CD14-positive monocyte (primary cell): ENCODE measurements at regions not wholly inside any gene's neighbourhood (a gene's known extent, or its start where the extent isn't known, plus 50 kb on each side); places are given as distances from the start of the nearest gene placed in this dataset.

ENCODE experiments used
- DNase-seq, 3 donors: peaks; one replicate each; pipeline ENCODE4 v3.0.0-alpha.2; 2011 to 2022
- H2AFZ ChIP-seq: 2 replicates; pipeline ENCODE4 v1.6.0; 2012; ENCODE audit warnings: mild to moderate bottlenecking, low read depth, low read length, inconsistent platforms; ENCODE audit not compliant: insufficient read depth, poor library complexity, severe bottlenecking
- H3K27ac ChIP-seq, 2 donors: 1 replicate in 1 of 2; 2 replicates in 1 of 2; pipeline ENCODE4 v1.5.1; 2012 to 2013; ENCODE audit warnings: low read length in 2 of 2, control low read depth in 1 of 2, inconsistent platforms in 1 of 2, low read depth in 1 of 2, mild to moderate bottlenecking in 1 of 2
- H3K27me3 ChIP-seq, 2 donors: one replicate each; pipeline versions ENCODE4 v1.6.0 to v1.6.1; 2011 to 2013; ENCODE audit warnings: low read length in 2 of 2; ENCODE audit not compliant: control insufficient read depth in 2 of 2, insufficient read depth in 2 of 2
- H3K36me3 ChIP-seq, 2 donors: replicated peaks in 1 of 2; 1 replicate in 1 of 2; 2 replicates in 1 of 2; pipeline versions ENCODE4 v1.5.1 to v1.6.1; 2012 to 2013; ENCODE audit warnings: low read length in 2 of 2, control low read depth in 1 of 2, inconsistent platforms in 1 of 2, mild to moderate bottlenecking in 1 of 2; ENCODE audit not compliant: insufficient read depth in 2 of 2, control insufficient read depth in 1 of 2
- H3K4me1 ChIP-seq, 2 donors: 1 replicate in 1 of 2; 2 replicates in 1 of 2; pipeline versions ENCODE4 v1.5.1 to v1.6.1; 2012 to 2013; ENCODE audit warnings: low read length in 2 of 2, control low read depth in 1 of 2, inconsistent platforms in 1 of 2, mild to moderate bottlenecking in 1 of 2, moderate library complexity in 1 of 2; ENCODE audit not compliant: insufficient read depth in 2 of 2, control insufficient read depth in 1 of 2
- H3K4me2 ChIP-seq: replicated peaks from 2 replicates; pipeline ENCODE3; 2012; ENCODE audit warnings: low read length, moderate library complexity, mild to moderate bottlenecking; ENCODE audit not compliant: poor library complexity, severe bottlenecking; ENCODE audit errors: extremely low read depth
- H3K4me3 ChIP-seq, 3 experiments: fragments of 200-600 bp in 1 of 3; sonication (generic) in 1 of 3; replicated peaks in 1 of 3; 1 replicate in 2 of 3; 2 replicates in 1 of 3; pipeline ENCODE4 v1.5.1; 2011 to 2013; ENCODE audit warnings: low read length in 3 of 3, mild to moderate bottlenecking in 3 of 3, control low read depth in 2 of 3, low read depth in 2 of 3, inconsistent platforms in 1 of 3, moderate library complexity in 1 of 3
- H3K79me2 ChIP-seq: 2 replicates; pipeline ENCODE4 v1.6.0; 2012; ENCODE audit warnings: mild to moderate bottlenecking, control low read depth, inconsistent platforms, low read length, moderate library complexity; ENCODE audit not compliant: insufficient read depth
- H3K9ac ChIP-seq: 2 replicates; pipeline ENCODE4 v1.6.0; 2017; ENCODE audit warnings: low read length, mild to moderate bottlenecking; ENCODE audit not compliant: insufficient read depth, poor library complexity, severe bottlenecking
- H3K9me3 ChIP-seq, 2 donors: replicated peaks in 1 of 2; 1 replicate in 1 of 2; 2 replicates in 1 of 2; pipeline versions ENCODE4 v1.5.1 to v1.6.1; 2012 to 2013; ENCODE audit warnings: low read length in 2 of 2, control low read depth in 1 of 2; ENCODE audit not compliant: control insufficient read depth in 1 of 2, insufficient read depth in 1 of 2
- H4K20me1 ChIP-seq: 2 replicates; pipeline ENCODE4 v1.6.0; 2012; ENCODE audit warnings: mild to moderate bottlenecking, low read length, control low read depth, moderate library complexity; ENCODE audit not compliant: insufficient read depth
- H3K27ac Mint-ChIP-seq, 7 donors: one replicate each; pipeline ENCODE4 v1.8.0; 2020; ENCODE audit warnings: mild to moderate bottlenecking in 7 of 7, mixed read lengths in 7 of 7, moderate library complexity in 6 of 7, inconsistent platforms in 2 of 7
- H3K27me3 Mint-ChIP-seq, 3 donors: one replicate each; pipeline ENCODE4 v1.8.0; 2021 to 2022; ENCODE audit warnings: low read depth in 3 of 3, mild to moderate bottlenecking in 3 of 3, mixed read lengths in 3 of 3, moderate library complexity in 3 of 3, inconsistent platforms in 1 of 3
- H3K36me3 Mint-ChIP-seq, 2 donors: one replicate each; pipeline ENCODE4 v1.8.0; 2020; ENCODE audit warnings: mixed read lengths in 2 of 2, inconsistent platforms in 1 of 2, mild to moderate bottlenecking in 1 of 2
- H3K4me1 Mint-ChIP-seq: one replicate; pipeline ENCODE4 v1.8.0; 2020; ENCODE audit warnings: mild to moderate bottlenecking, mixed read lengths
- H3K4me3 Mint-ChIP-seq, 2 donors: one replicate each; pipeline ENCODE4 v1.8.0; 2020; ENCODE audit warnings: mild to moderate bottlenecking in 2 of 2, mixed read lengths in 2 of 2, moderate library complexity in 1 of 2
- H3K9me3 Mint-ChIP-seq, 7 donors: one replicate each; pipeline ENCODE4 v1.8.0; 2020 to 2022; ENCODE audit warnings: mixed read lengths in 7 of 7, mild to moderate bottlenecking in 6 of 7, moderate library complexity in 6 of 7, inconsistent platforms in 2 of 7
- WGBS: methylation state at CpG from one replicate; pipeline ENCODE4 v1.1.5; 2013; ENCODE audit warnings: missing lambda C conversion rate; ENCODE audit not compliant: insufficient coverage; 5-methylcytosine and 5-hydroxymethylcytosine counted together
- intact Hi-C, 2 donors: fragments of 100-400 bp; cut with micrococcal nuclease; formaldehyde crosslinking; loops; one replicate each; pipeline versions ENCODE4 v1.15.0 to v1.15.1; 2023
- TF ChIP-seq, protein P1 (sequence below): fragments of 200-600 bp; IDR thresholded peaks from one replicate; pipeline ENCODE4 v1.8.0; 2022; ENCODE audit warnings: antibody characterized with exemption, mild to moderate bottlenecking

DNA sequence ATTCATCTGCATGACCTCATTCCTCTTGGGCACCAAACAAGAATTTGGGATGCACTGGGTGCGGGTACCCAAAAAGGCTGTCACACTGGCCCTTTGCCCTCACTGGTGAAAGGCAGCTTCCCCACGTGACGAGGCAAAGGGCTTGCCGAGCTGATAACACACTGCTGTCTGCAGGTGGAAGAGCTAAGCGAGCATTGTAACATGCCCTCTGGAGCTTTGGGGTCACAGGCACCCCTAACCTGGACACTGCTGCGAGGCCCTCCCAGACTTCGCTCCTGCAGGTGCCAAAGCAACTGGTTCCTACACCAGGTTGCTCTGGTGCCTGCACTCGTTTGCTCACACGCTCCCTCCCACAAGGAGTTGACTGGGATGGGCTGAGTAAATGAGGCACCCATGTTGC is 1595.7 kb downstream of the HACE1 start:
- Histone ChIP-seq H3K27ac (no peak overlapping the region), H3K9me3 (peaks cover 0 to 7% of the 10 kb centered on the region in 2 donors), H3K79me2 (no peaks in the 10 kb centered on the region), H3K27me3 (no peaks in the 10 kb centered on the region), H3K36me3 (no peaks in the 10 kb centered on the region), H3K9ac (no peak overlapping the region), H4K20me1 (no peaks in the 10 kb centered on the region), H2AFZ (no peak overlapping the region), H3K4me2 (no peak overlapping the region), H3K4me1 (no peaks in the 10 kb centered on the region), H3K4me3 (no peak overlapping the region)
- H3K4me1 Mint-ChIP-seq, result no peaks in the 10 kb centered on the region
- H3K27me3 Mint-ChIP-seq, result peaks cover 0 to 3% (median 0%) of the 10 kb centered on the region in 3 donors
- H3K4me3 Mint-ChIP-seq, result no peak overlapping the region
- TF ChIP-seq, protein P1, sequence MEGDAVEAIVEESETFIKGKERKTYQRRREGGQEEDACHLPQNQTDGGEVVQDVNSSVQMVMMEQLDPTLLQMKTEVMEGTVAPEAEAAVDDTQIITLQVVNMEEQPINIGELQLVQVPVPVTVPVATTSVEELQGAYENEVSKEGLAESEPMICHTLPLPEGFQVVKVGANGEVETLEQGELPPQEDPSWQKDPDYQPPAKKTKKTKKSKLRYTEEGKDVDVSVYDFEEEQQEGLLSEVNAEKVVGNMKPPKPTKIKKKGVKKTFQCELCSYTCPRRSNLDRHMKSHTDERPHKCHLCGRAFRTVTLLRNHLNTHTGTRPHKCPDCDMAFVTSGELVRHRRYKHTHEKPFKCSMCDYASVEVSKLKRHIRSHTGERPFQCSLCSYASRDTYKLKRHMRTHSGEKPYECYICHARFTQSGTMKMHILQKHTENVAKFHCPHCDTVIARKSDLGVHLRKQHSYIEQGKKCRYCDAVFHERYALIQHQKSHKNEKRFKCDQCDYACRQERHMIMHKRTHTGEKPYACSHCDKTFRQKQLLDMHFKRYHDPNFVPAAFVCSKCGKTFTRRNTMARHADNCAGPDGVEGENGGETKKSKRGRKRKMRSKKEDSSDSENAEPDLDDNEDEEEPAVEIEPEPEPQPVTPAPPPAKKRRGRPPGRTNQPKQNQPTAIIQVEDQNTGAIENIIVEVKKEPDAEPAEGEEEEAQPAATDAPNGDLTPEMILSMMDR, result no peak
- H3K9me3 Mint-ChIP-seq, result peaks cover 0 to 6% (median 0%) of the 10 kb centered on the region in 7 donors
- no peak for DNase-seq
- no peaks in the 10 kb centered on the region for H3K36me3 Mint-ChIP-seq
- no peak overlapping the region for H3K27ac Mint-ChIP-seq
- intact Hi-C loops, result no loop called here
- 89% methylated on average over 9 of the region's 9 CpGs for WGBS

DNA sequence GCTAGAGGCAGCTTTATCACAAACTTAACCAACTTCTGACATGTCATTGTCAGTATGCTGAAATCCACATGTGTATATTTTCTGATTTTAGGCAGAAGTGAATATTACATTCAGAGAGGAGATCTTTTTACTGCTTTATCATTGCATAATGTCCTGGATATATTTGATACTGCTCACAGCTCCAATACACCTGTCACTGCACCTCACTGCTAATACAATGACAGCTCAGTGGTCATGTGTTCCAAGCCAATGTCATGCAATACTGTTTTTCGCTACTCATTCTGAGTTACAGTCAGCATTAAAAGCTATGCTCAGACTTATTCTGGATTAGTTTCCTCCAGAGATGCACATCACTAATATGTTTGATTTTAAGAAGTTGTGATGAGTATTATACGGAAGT is 1604.6 kb downstream of the HACE1 start:
- DNase-seq, result no peak
- TF ChIP-seq, protein P1, result no peak
- H3K27ac ChIP-seq, result no peak overlapping the region
- Mint-ChIP-seq H3K9me3 (peaks cover 0 to 7% (median 4%) of the 10 kb centered on the region in 7 donors), H3K4me3 (no peak overlapping the region), H3K4me1 (no peaks in the 10 kb centered on the region), H3K27ac (no peak overlapping the region), H3K27me3 (peaks cover 0 to 1% (median 0%) of the 10 kb centered on the region in 3 donors), H3K36me3 (no peaks in the 10 kb centered on the region)
- H3K27me3 ChIP-seq, result no peaks in the 10 kb centered on the region
- H3K4me2 ChIP-seq, result no peak overlapping the region
- no peaks in the 10 kb centered on the region for H3K9me3 ChIP-seq
- no peak overlapping the region for H2AFZ ChIP-seq
- no peaks in the 10 kb centered on the region for H3K79me2 ChIP-seq
- no peak overlapping the region for H3K9ac ChIP-seq
- H4K20me1 ChIP-seq, result no peaks in the 10 kb centered on the region
- no peak overlapping the region for H3K4me3 ChIP-seq
- H3K4me1 ChIP-seq, result no peaks in the 10 kb centered on the region
- H3K36me3 ChIP-seq, result no peaks in the 10 kb centered on the region
- intact Hi-C loops, result no loop called here
- no CpG with 5 or more reads among the region's 2 CpGs for WGBS
